ENCODE measurements at regions not wholly inside any gene's neighbourhood (a gene's known extent, or its start where the extent isn't known, plus 50 kb on each side); places are given as distances from the start of the nearest gene placed in this dataset.

DNA sequence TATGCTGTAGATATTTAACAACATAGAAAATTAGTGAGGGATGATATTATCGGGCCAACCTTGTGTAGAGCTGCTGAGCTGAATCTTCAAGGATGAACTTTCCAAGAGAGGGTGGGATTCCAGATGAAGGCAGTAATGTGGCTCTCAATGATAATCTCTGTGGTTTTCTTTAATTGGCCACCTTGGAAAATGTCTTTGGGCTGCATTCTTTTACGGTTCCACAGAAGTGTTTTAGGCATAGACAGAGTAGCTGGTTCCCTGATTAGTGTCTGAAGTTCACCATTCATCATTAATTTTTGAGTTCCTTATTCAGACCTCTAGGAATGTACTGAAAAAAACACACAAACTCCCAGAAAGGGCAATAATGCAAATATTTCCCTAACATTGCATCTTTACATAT lies 1566.9 kb upstream of the PIK3C3 start:
- no peak for DNase-seq (ENCODE audit: low spot score)
- Histone ChIP-seq H3K9ac (ENCODE audit: low read depth in 1 of 2, low read length in 2 of 2) (no peak overlapping the region), H3K4me3 (ENCODE audit: low read depth in 1 of 3, low read length in 3 of 3) (no peak overlapping the region), H3K27me3 (ENCODE audit: control insufficient read depth in 4 of 4, insufficient read depth in 4 of 4, low read length in 3 of 4) (no peaks in the 10 kb centered on the region), H3K27ac (ENCODE audit: low read depth in 1 of 2, low read length in 2 of 2) (no peak overlapping the region), H3K4me1 (ENCODE audit: control insufficient read depth in 4 of 4, insufficient read depth in 4 of 4, low read length in 3 of 4) (no peaks in the 10 kb centered on the region), H3K36me3 (ENCODE audit: control insufficient read depth in 4 of 4, insufficient read depth in 3 of 4, low read depth in 1 of 4, low read length in 3 of 4) (no peaks in the 10 kb centered on the region), H3K9me3 (ENCODE audit: control insufficient read depth in 4 of 4, low read length in 3 of 4) (peaks cover 0 to 3% (median 0%) of the 10 kb centered on the region in 4 donors)
- WGBS = 78% methylated on average over 2 of the region's 2 CpGs
- no peak for TF ChIP-seq YY1 (IDR thresholded peaks at IDR 0.05)
- TF ChIP-seq, protein P1, sequence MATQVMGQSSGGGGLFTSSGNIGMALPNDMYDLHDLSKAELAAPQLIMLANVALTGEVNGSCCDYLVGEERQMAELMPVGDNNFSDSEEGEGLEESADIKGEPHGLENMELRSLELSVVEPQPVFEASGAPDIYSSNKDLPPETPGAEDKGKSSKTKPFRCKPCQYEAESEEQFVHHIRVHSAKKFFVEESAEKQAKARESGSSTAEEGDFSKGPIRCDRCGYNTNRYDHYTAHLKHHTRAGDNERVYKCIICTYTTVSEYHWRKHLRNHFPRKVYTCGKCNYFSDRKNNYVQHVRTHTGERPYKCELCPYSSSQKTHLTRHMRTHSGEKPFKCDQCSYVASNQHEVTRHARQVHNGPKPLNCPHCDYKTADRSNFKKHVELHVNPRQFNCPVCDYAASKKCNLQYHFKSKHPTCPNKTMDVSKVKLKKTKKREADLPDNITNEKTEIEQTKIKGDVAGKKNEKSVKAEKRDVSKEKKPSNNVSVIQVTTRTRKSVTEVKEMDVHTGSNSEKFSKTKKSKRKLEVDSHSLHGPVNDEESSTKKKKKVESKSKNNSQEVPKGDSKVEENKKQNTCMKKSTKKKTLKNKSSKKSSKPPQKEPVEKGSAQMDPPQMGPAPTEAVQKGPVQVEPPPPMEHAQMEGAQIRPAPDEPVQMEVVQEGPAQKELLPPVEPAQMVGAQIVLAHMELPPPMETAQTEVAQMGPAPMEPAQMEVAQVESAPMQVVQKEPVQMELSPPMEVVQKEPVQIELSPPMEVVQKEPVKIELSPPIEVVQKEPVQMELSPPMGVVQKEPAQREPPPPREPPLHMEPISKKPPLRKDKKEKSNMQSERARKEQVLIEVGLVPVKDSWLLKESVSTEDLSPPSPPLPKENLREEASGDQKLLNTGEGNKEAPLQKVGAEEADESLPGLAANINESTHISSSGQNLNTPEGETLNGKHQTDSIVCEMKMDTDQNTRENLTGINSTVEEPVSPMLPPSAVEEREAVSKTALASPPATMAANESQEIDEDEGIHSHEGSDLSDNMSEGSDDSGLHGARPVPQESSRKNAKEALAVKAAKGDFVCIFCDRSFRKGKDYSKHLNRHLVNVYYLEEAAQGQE (IDR thresholded peaks at IDR 0.05) = no peak
- no peak for TF ChIP-seq JUND (IDR thresholded peaks at IDR 0.05)
- no peak for TF ChIP-seq FOXA1 (IDR thresholded peaks at IDR 0.05)
- no peak for TF ChIP-seq EGR1 (IDR thresholded peaks at IDR 0.05; ENCODE audit: low read depth in 2 of 2)
- TF ChIP-seq GABPA (IDR thresholded peaks at IDR 0.05 in 1 of 2, conservative IDR thresholded peaks at IDR 0.05 in 1 of 2) = no peak

GRCh38 chr18:40387130-40387787 lies 1567.8 kb upstream of the PIK3C3 start:
- Histone ChIP-seq H3K9ac (ENCODE audit: low read depth in 1 of 2, low read length in 2 of 2) (no peak overlapping the region), H3K27me3 (ENCODE audit: control insufficient read depth in 4 of 4, insufficient read depth in 4 of 4, low read length in 3 of 4) (no peaks in the 10 kb centered on the region), H3K36me3 (ENCODE audit: control insufficient read depth in 4 of 4, insufficient read depth in 3 of 4, low read depth in 1 of 4, low read length in 3 of 4) (no peaks in the 10 kb centered on the region), H3K4me3 (ENCODE audit: low read depth in 1 of 3, low read length in 3 of 3) (no peak overlapping the region), H3K27ac (ENCODE audit: low read depth in 1 of 2, low read length in 2 of 2) (no peak overlapping the region), H3K9me3 (ENCODE audit: control insufficient read depth in 4 of 4, low read length in 3 of 4) (peaks cover 0 to 3% (median 0%) of the 10 kb centered on the region in 4 donors), H3K4me1 (ENCODE audit: control insufficient read depth in 4 of 4, insufficient read depth in 4 of 4, low read length in 3 of 4) (no peaks in the 10 kb centered on the region)
- no peak for TF ChIP-seq NR2F2 (IDR thresholded peaks at IDR 0.05)
- TF ChIP-seq JUND (IDR thresholded peaks at IDR 0.05) = no peak
- no peak for TF ChIP-seq YY1 (IDR thresholded peaks at IDR 0.05)
- DNase-seq (ENCODE audit: low spot score) = no peak
- 83% methylated on average over 3 of the region's 3 CpGs for WGBS

GRCh38 chr18:40382197-40382596 lies 1572.8 kb upstream of the PIK3C3 start:
- 58% methylated on average over 2 of the region's 2 CpGs for WGBS
- H3K36me3 ChIP-seq (ENCODE audit: control insufficient read depth in 4 of 4, insufficient read depth in 3 of 4, low read depth in 1 of 4, low read length in 3 of 4) = no peaks in the 10 kb centered on the region
- no peaks in the 10 kb centered on the region for H3K9me3 ChIP-seq (ENCODE audit: control insufficient read depth in 4 of 4, low read length in 3 of 4)
- no peaks in the 10 kb centered on the region for H3K27me3 ChIP-seq (ENCODE audit: control insufficient read depth in 4 of 4, insufficient read depth in 4 of 4, low read length in 3 of 4)
- no peak for DNase-seq (ENCODE audit: low spot score)
- H3K4me3 ChIP-seq (ENCODE audit: low read depth in 1 of 3, low read length in 3 of 3) = no peak overlapping the region
- no peak overlapping the region for H3K9ac ChIP-seq (ENCODE audit: low read depth in 1 of 2, low read length in 2 of 2)
- no peak overlapping the region for H3K27ac ChIP-seq (ENCODE audit: low read depth in 1 of 2, low read length in 2 of 2)
- H3K4me1 ChIP-seq (ENCODE audit: control insufficient read depth in 4 of 4, insufficient read depth in 4 of 4, low read length in 3 of 4) = no peaks in the 10 kb centered on the region
- no peak for TF ChIP-seq FOXA1 (IDR thresholded peaks at IDR 0.05)

DNA sequence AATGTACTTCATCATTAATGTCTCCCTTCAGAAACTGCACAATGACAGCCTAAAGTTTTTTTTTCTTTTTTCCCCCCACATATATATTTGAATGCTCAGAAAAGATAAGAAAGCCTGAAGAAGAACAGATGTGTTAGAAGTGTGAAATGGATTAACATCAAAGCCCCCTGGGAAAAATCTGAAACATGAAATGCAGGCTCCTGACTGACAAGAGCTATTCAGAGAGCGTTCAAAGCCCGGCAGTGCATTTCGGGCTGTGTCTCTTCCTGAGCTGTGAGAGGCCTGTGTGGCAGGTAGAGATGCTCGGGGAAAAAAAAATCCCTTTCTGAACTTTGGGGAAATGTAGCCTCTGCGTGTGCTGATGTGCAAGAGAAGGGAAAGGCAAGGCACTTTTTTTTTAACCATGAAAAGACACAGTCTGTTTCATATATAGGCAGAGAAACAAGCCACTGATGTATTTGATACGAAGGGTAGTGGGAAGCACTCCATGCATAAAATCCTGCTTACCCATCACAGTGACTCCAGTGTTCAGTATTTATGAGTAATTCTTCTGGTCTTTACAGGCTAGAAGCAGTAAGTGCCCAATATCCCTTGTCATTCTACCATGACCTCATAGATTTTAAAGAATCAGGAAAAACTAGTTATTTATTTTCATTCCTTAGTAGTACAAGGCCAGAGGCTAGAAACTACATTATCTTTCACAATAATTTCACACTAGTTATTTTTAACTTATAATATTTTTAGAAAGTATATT lies 1574.2 kb upstream of the PIK3C3 start:
- DNase-seq (ENCODE audit: low spot score) = no peak
- Histone ChIP-seq H3K4me1 (ENCODE audit: control insufficient read depth in 4 of 4, insufficient read depth in 4 of 4, low read length in 3 of 4) (no peaks in the 10 kb centered on the region), H3K9ac (ENCODE audit: low read depth in 1 of 2, low read length in 2 of 2) (no peak overlapping the region), H3K36me3 (ENCODE audit: control insufficient read depth in 4 of 4, insufficient read depth in 3 of 4, low read depth in 1 of 4, low read length in 3 of 4) (no peaks in the 10 kb centered on the region), H3K4me3 (ENCODE audit: low read depth in 1 of 3, low read length in 3 of 3) (no peak overlapping the region), H3K27ac (ENCODE audit: low read depth in 1 of 2, low read length in 2 of 2) (no peak overlapping the region), H3K27me3 (ENCODE audit: control insufficient read depth in 4 of 4, insufficient read depth in 4 of 4, low read length in 3 of 4) (no peaks in the 10 kb centered on the region), H3K9me3 (ENCODE audit: control insufficient read depth in 4 of 4, low read length in 3 of 4) (no peaks in the 10 kb centered on the region)
- WGBS = 76% methylated on average over 6 of the region's 6 CpGs
- TF ChIP-seq RAD21 (IDR thresholded peaks at IDR 0.05) (no peak), SP1 (IDR thresholded peaks at IDR 0.05) (no peak), NR2F2 (IDR thresholded peaks at IDR 0.05) (no peak), RXRA (IDR thresholded peaks at IDR 0.05) (no peak), EGR1 (IDR thresholded peaks at IDR 0.05; ENCODE audit: low read depth in 2 of 2) (no peak)
- TF ChIP-seq, protein P2, sequence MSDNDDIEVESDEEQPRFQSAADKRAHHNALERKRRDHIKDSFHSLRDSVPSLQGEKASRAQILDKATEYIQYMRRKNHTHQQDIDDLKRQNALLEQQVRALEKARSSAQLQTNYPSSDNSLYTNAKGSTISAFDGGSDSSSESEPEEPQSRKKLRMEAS (IDR thresholded peaks at IDR 0.05) = no peak
- TF ChIP-seq, protein P3, sequence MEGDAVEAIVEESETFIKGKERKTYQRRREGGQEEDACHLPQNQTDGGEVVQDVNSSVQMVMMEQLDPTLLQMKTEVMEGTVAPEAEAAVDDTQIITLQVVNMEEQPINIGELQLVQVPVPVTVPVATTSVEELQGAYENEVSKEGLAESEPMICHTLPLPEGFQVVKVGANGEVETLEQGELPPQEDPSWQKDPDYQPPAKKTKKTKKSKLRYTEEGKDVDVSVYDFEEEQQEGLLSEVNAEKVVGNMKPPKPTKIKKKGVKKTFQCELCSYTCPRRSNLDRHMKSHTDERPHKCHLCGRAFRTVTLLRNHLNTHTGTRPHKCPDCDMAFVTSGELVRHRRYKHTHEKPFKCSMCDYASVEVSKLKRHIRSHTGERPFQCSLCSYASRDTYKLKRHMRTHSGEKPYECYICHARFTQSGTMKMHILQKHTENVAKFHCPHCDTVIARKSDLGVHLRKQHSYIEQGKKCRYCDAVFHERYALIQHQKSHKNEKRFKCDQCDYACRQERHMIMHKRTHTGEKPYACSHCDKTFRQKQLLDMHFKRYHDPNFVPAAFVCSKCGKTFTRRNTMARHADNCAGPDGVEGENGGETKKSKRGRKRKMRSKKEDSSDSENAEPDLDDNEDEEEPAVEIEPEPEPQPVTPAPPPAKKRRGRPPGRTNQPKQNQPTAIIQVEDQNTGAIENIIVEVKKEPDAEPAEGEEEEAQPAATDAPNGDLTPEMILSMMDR (IDR thresholded peaks at IDR 0.05; ENCODE audit: low read depth, low read length, missing input control) = no peak
- TF ChIP-seq, protein P1 (IDR thresholded peaks at IDR 0.05) = no peak

Measured in liver (tissue), 8 donors.